HG02763 (cell line): ENCODE measurements at regions not wholly inside any gene's neighbourhood (a gene's known extent, or its start where the extent isn't known, plus 50 kb on each side); places are given as distances from the start of the nearest gene placed in this dataset.
A peak's percentile ranks its signal among the peaks of the same experiment; 100 is the strongest.

Experiments
- ATAC-seq: cut with Tn5 transposase; IDR thresholded peaks from one replicate; pipeline ENCODE4 v1.9.1; 2021; ENCODE audit warnings: mild to moderate bottlenecking, moderate library complexity; ENCODE audit not compliant: unreplicated experiment

GRCh38 chr10:53023411-53023810 lies 250.8 kb upstream of the MBL2 start:
- no peak for ATAC-seq

GRCh38 chr10:53022611-53023088 lies 250.1 kb upstream of the MBL2 start:
- no peak for ATAC-seq

GRCh38 chr10:53013201-53013810 lies 240.7 kb upstream of the MBL2 start:
- peak; percentile 59 for ATAC-seq

GRCh38 chr10:53009961-53010907 lies 237.7 kb upstream of the MBL2 start:
- ATAC-seq: no peak

- ATAC-seq: no peak
Observed at GRCh38 chr10:53007527-53007842, 234.9 kb upstream of the MBL2 start.

- ATAC-seq: no peak
Observed at GRCh38 chr10:53006663-53007526, 234.3 kb upstream of the MBL2 start.

- no peak for ATAC-seq
Observed at GRCh38 chr10:53005612-53006345, 233.2 kb upstream of the MBL2 start.

GRCh38 chr10:53003094-53003493 lies 230.5 kb upstream of the MBL2 start:
- ATAC-seq: no peak

- no peak for ATAC-seq
Observed at GRCh38 chr10:52999681-53000080, 227.1 kb upstream of the MBL2 start.

- no peak for ATAC-seq
Observed at GRCh38 chr10:52999258-52999657, 226.7 kb upstream of the MBL2 start.

- no peak for ATAC-seq
Observed at GRCh38 chr10:52997007-52997406, 224.4 kb upstream of the MBL2 start.

GRCh38 chr10:52994370-52994769 lies 221.8 kb upstream of the MBL2 start:
- no peak for ATAC-seq

- no peak for ATAC-seq
Observed at GRCh38 chr10:52993109-52993508, 220.5 kb upstream of the MBL2 start.

- ATAC-seq: no peak
Observed at GRCh38 chr10:52992567-52992966, 220.0 kb upstream of the MBL2 start.

GRCh38 chr10:52988923-52989322 lies 216.3 kb upstream of the MBL2 start:
- no peak for ATAC-seq

GRCh38 chr10:52986125-52986524 lies 213.5 kb upstream of the MBL2 start:
- ATAC-seq: no peak

- ATAC-seq: no peak
Observed at GRCh38 chr10:52984169-52984568, 211.6 kb upstream of the MBL2 start.

GRCh38 chr10:52979295-52979990 lies 206.9 kb upstream of the MBL2 start:
- no peak for ATAC-seq

- ATAC-seq: no peak
Observed at GRCh38 chr10:52977581-52977980, 205.0 kb upstream of the MBL2 start.
